HFF-Myc (cell line): ENCODE measurements at regions not wholly inside any gene's neighbourhood (a gene's known extent, or its start where the extent isn't known, plus 50 kb on each side); places are given as distances from the start of the nearest gene placed in this dataset.

Source experiments
- DNase-seq: peaks from one replicate; pipeline ENCODE4 v3.0.0-alpha.2; 2011; ENCODE audit warnings: low read depth; ENCODE audit errors: extremely low read depth
- H3K4me3 ChIP-seq: replicated peaks from 2 replicates; pipeline ENCODE4 v1.5.1; 2011; ENCODE audit warnings: low read depth, mild to moderate bottlenecking, control low read depth, low read length
- TF ChIP-seq, protein P1 (sequence below): IDR thresholded peaks from 2 replicates; pipeline ENCODE4 v1.5.1; 2012; ENCODE audit warnings: mild to moderate bottlenecking, low read depth, low read length, control low read depth; ENCODE audit errors: missing control alignments

- DNase-seq, result no peak
- no peak overlapping the region for H3K4me3 ChIP-seq
- TF ChIP-seq, protein P1, sequence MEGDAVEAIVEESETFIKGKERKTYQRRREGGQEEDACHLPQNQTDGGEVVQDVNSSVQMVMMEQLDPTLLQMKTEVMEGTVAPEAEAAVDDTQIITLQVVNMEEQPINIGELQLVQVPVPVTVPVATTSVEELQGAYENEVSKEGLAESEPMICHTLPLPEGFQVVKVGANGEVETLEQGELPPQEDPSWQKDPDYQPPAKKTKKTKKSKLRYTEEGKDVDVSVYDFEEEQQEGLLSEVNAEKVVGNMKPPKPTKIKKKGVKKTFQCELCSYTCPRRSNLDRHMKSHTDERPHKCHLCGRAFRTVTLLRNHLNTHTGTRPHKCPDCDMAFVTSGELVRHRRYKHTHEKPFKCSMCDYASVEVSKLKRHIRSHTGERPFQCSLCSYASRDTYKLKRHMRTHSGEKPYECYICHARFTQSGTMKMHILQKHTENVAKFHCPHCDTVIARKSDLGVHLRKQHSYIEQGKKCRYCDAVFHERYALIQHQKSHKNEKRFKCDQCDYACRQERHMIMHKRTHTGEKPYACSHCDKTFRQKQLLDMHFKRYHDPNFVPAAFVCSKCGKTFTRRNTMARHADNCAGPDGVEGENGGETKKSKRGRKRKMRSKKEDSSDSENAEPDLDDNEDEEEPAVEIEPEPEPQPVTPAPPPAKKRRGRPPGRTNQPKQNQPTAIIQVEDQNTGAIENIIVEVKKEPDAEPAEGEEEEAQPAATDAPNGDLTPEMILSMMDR, result no peak
Measured at GRCh38 chr5:3789519-3790193, 194.0 kb downstream of the IRX1 start.

DNA sequence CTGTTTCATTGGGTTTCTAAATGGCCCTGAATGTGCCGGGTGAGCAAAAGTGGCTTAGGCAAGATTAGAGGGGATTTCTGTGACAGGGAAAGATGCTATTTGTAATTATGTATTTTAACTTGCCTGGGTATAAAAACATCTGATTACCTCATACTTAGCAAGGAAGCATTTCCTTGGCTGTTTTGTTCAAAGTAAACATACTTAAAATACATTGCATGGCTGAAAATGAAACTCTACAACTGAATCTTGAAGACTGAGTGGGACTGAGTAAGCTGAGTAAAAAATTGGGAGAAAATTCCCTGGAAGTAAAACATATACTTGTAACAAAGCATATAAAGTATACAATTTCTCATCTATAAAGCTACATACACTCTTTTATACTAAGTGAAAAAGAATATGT lies 197.5 kb downstream of the IRX1 start:
- TF ChIP-seq, protein P1, result no peak
- H3K4me3 ChIP-seq, result no peak overlapping the region
- DNase-seq, result no peak

DNA sequence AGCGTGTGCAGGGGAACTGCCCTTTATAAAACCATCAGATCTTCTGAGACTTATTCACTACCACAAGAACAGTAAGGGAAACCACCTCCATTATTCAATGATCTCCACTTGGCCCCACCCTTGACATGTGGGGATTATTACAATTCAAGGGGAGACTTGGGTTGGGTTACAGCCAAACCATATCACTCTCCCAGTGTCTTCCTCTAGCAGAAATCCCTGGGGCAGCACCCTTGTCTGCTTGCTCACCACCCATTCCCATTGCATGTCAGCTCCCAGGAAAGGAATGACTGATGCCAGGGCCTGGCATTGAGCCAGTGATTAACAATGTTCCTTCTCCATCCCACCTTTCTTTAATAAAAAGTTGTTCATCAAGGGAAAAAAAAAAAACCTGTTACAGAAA lies 199.0 kb downstream of the IRX1 start:
- TF ChIP-seq, protein P1, result no peak
- no peak overlapping the region for H3K4me3 ChIP-seq

DNA sequence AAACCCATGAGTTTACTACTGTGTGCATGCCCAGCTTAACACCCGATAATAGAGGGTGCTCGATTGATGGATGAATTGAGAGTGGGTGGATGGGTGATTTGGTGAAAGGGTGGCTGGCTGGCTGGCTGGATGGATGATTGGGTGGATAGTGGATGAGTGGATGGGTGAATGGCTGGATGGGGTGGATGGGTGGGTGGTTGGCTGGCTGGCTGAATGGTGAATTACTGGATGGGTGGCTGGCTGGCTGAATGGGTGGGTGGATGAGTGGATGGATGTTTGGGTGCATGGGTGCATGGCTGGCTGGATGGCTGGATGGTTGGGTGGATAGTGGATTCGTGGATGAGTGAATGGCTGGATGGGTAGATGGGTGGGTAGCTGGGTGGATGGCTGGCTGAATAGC lies 201.1 kb downstream of the IRX1 start:
- TF ChIP-seq, protein P1, result no peak
- no peak overlapping the region for H3K4me3 ChIP-seq

More for the DNA sequence above, 199.0 kb downstream of the IRX1 start:
- DNase-seq, result no peak

DNA sequence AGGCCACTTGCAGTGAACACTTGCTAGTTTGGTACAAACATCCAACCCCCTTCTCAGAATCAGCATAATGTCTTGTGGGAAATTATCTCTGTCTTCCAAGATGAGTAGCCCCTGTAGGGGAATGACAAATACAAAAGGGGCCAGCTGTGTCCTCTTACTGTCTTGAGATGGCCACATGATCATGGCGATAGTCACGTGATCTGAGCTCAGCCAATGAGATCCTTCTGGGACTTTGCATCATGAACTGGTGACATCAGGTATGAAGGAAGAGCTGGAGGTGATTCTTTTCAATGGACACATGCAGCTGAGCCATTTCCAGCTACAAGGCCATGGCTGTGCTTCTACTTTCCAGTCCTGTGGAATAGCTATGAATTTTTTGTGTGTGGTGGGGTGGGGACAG lies 206.3 kb downstream of the IRX1 start:
- DNase-seq, result no peak
- TF ChIP-seq, protein P1, result no peak
- H3K4me3 ChIP-seq, result no peak overlapping the region

More for the DNA sequence above, 201.1 kb downstream of the IRX1 start:
- no peak for DNase-seq

DNA sequence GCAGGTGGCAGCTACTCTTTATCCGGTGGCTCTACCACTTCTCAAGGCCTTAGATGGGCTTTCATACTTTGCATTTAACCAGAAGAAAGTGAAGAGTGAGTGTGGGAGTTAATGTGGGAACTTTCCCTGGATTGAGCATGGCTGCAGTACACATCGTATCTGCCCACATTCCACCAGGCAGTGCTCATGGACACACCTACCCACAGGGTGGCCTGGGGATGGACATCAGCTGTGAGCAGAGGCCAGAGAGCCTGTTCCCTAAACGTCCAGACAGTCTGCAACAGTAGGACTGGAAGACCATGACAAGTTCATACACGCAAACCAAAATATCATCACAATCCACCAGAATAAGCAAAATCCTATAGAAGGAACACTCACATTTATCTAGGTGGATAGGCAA lies 213.8 kb downstream of the IRX1 start:
- no peak overlapping the region for H3K4me3 ChIP-seq
- DNase-seq, result no peak
- TF ChIP-seq, protein P1, result no peak

- TF ChIP-seq, protein P1, result no peak
- no peak overlapping the region for H3K4me3 ChIP-seq
- no peak for DNase-seq
Measured at GRCh38 chr5:3811116-3811515, 215.5 kb downstream of the IRX1 start.
